ENCODE measurements at regions not wholly inside any gene's neighbourhood (a gene's known extent, or its start where the extent isn't known, plus 50 kb on each side); places are given as distances from the start of the nearest gene placed in this dataset.

- no peaks in the 10 kb centered on the region for H3K9me2 ChIP-seq (replicated peaks; ENCODE audit: control insufficient read depth, low read length)
- no peaks in the 10 kb centered on the region for H3F3A ChIP-seq (ENCODE audit: control insufficient read depth, insufficient read depth)
- H3K27me3 ChIP-seq (ENCODE audit: control insufficient read depth, low read length): no peaks in the 10 kb centered on the region
- no peaks in the 10 kb centered on the region for H3K4me1 ChIP-seq (ENCODE audit: control insufficient read depth, low read length)
- no peak overlapping the region for H3K4me3 ChIP-seq (ENCODE audit: low read length)
- no peaks in the 10 kb centered on the region for H3K79me2 ChIP-seq (ENCODE audit: control insufficient read depth, low read length)
- H3K27ac ChIP-seq (ENCODE audit: low read depth, low read length): no peak overlapping the region
- H3K4me2 ChIP-seq (ENCODE audit: low read length): no peak overlapping the region
- TF ChIP-seq, protein P1, sequence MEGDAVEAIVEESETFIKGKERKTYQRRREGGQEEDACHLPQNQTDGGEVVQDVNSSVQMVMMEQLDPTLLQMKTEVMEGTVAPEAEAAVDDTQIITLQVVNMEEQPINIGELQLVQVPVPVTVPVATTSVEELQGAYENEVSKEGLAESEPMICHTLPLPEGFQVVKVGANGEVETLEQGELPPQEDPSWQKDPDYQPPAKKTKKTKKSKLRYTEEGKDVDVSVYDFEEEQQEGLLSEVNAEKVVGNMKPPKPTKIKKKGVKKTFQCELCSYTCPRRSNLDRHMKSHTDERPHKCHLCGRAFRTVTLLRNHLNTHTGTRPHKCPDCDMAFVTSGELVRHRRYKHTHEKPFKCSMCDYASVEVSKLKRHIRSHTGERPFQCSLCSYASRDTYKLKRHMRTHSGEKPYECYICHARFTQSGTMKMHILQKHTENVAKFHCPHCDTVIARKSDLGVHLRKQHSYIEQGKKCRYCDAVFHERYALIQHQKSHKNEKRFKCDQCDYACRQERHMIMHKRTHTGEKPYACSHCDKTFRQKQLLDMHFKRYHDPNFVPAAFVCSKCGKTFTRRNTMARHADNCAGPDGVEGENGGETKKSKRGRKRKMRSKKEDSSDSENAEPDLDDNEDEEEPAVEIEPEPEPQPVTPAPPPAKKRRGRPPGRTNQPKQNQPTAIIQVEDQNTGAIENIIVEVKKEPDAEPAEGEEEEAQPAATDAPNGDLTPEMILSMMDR (IDR thresholded peaks at IDR 0.05; ENCODE audit: low read depth, low read length, poor library complexity, severe bottlenecking): no peak
- TF ChIP-seq EZH2phosphoT487 (IDR thresholded peaks at IDR 0.05; ENCODE audit: borderline replicate concordance, low read length): no peak
- H3K9me3 ChIP-seq (ENCODE audit: control insufficient read depth, insufficient read depth, low read length): no peaks in the 10 kb centered on the region
- no peaks in the 10 kb centered on the region for H3K36me3 ChIP-seq (ENCODE audit: control insufficient read depth, low read length)
- H4K20me1 ChIP-seq (ENCODE audit: control insufficient read depth, insufficient read depth, low read depth, low read length): no peaks in the 10 kb centered on the region
These were observed 154.6 kb upstream of the CTAGE1 start for GRCh38 chr18:22572341-22572740.

DNA sequence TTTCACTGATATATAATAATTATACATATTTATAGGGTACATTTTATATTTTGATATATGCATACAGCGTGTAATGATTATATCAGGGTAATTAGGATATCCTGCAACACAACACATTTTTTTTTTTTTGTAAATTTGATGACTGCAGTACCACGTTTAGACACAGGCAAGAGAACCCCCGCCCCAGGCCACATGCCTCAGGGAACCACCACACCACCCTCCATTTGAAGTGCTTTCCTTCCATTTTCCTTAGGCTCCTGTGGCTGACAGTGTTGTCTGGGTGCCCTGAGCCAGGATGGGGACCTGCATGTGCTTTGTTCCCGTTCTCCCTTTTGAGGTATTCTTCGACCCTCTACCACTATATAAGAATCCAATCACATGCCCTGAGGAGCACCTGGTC is 161.6 kb upstream of the CTAGE1 start:
- no peaks in the 10 kb centered on the region for H3K9me2 ChIP-seq (replicated peaks; ENCODE audit: control insufficient read depth, low read length)
- no peaks in the 10 kb centered on the region for H3K9me3 ChIP-seq (ENCODE audit: control insufficient read depth, insufficient read depth, low read length)
- H3K27ac ChIP-seq (ENCODE audit: low read depth, low read length): no peak overlapping the region
- H3F3A ChIP-seq (ENCODE audit: control insufficient read depth, insufficient read depth): no peaks in the 10 kb centered on the region
- TF ChIP-seq EZH2phosphoT487 (IDR thresholded peaks at IDR 0.05; ENCODE audit: borderline replicate concordance, low read length): no peak
- TF ChIP-seq, protein P1 (IDR thresholded peaks at IDR 0.05; ENCODE audit: low read depth, low read length, poor library complexity, severe bottlenecking): no peak
- H3K79me2 ChIP-seq (ENCODE audit: control insufficient read depth, low read length): no peaks in the 10 kb centered on the region
- no peaks in the 10 kb centered on the region for H3K36me3 ChIP-seq (ENCODE audit: control insufficient read depth, low read length)
- no peak overlapping the region for H3K4me3 ChIP-seq (ENCODE audit: low read length)
- no peaks in the 10 kb centered on the region for H4K20me1 ChIP-seq (ENCODE audit: control insufficient read depth, insufficient read depth, low read depth, low read length)
- H3K4me2 ChIP-seq (ENCODE audit: low read length): no peak overlapping the region
- no peaks in the 10 kb centered on the region for H3K27me3 ChIP-seq (ENCODE audit: control insufficient read depth, low read length)
- H3K4me1 ChIP-seq (ENCODE audit: control insufficient read depth, low read length): no peaks in the 10 kb centered on the region

GRCh38 chr18:22585333-22585732 is 167.6 kb upstream of the CTAGE1 start:
- H3F3A ChIP-seq (ENCODE audit: control insufficient read depth, insufficient read depth): no peaks in the 10 kb centered on the region
- TF ChIP-seq, protein P1 (IDR thresholded peaks at IDR 0.05; ENCODE audit: low read depth, low read length, poor library complexity, severe bottlenecking): no peak
- no peak for TF ChIP-seq EZH2phosphoT487 (IDR thresholded peaks at IDR 0.05; ENCODE audit: borderline replicate concordance, low read length)
- H4K20me1 ChIP-seq (ENCODE audit: control insufficient read depth, insufficient read depth, low read depth, low read length): no peaks in the 10 kb centered on the region
- no peaks in the 10 kb centered on the region for H3K4me1 ChIP-seq (ENCODE audit: control insufficient read depth, low read length)
- no peaks in the 10 kb centered on the region for H3K79me2 ChIP-seq (ENCODE audit: control insufficient read depth, low read length)
- peaks cover 3% of the 10 kb centered on the region; the same call in 1 of the 2 replicates for H3K27me3 ChIP-seq (ENCODE audit: control insufficient read depth, low read length)
- no peaks in the 10 kb centered on the region for H3K9me2 ChIP-seq (replicated peaks; ENCODE audit: control insufficient read depth, low read length)
- H3K9me3 ChIP-seq (ENCODE audit: control insufficient read depth, insufficient read depth, low read length): no peaks in the 10 kb centered on the region
- H3K4me2 ChIP-seq (ENCODE audit: low read length): no peak overlapping the region
- H3K4me3 ChIP-seq (ENCODE audit: low read length): no peak overlapping the region
- H3K27ac ChIP-seq (ENCODE audit: low read depth, low read length): no peak overlapping the region
- no peaks in the 10 kb centered on the region for H3K36me3 ChIP-seq (ENCODE audit: control insufficient read depth, low read length)

- H3K4me3 ChIP-seq (ENCODE audit: low read length): no peak overlapping the region
- H3K27ac ChIP-seq (ENCODE audit: low read depth, low read length): no peak overlapping the region
- H3K9me2 ChIP-seq (replicated peaks; ENCODE audit: control insufficient read depth, low read length): no peaks in the 10 kb centered on the region
- H3K4me2 ChIP-seq (ENCODE audit: low read length): no peak overlapping the region
- no peaks in the 10 kb centered on the region for H3K79me2 ChIP-seq (ENCODE audit: control insufficient read depth, low read length)
- TF ChIP-seq EZH2phosphoT487 (IDR thresholded peaks at IDR 0.05; ENCODE audit: borderline replicate concordance, low read length): no peak
- TF ChIP-seq, protein P1 (IDR thresholded peaks at IDR 0.05; ENCODE audit: low read depth, low read length, poor library complexity, severe bottlenecking): no peak
- H4K20me1 ChIP-seq (ENCODE audit: control insufficient read depth, insufficient read depth, low read depth, low read length): no peaks in the 10 kb centered on the region
- no peaks in the 10 kb centered on the region for H3K9me3 ChIP-seq (ENCODE audit: control insufficient read depth, insufficient read depth, low read length)
- H3K36me3 ChIP-seq (ENCODE audit: control insufficient read depth, low read length): no peaks in the 10 kb centered on the region
- H3F3A ChIP-seq (ENCODE audit: control insufficient read depth, insufficient read depth): no peaks in the 10 kb centered on the region
- peaks cover 3% of the 10 kb centered on the region; the same call in 1 of the 2 replicates for H3K27me3 ChIP-seq (ENCODE audit: control insufficient read depth, low read length)
- H3K4me1 ChIP-seq (ENCODE audit: control insufficient read depth, low read length): no peaks in the 10 kb centered on the region
These were observed 168.1 kb upstream of the CTAGE1 start for GRCh38 chr18:22585821-22586220.

All from DOHH2 (cell line).